GM23248 (cell line): ENCODE measurements at regions not wholly inside any gene's neighbourhood (a gene's known extent, or its start where the extent isn't known, plus 50 kb on each side); places are given as distances from the start of the nearest gene placed in this dataset.

ENCODE experiments used
- DNase-seq: peaks from one replicate; pipeline ENCODE4 v3.0.0-alpha.2; 2015
- H2AFZ ChIP-seq: fragments of 200-600 bp; sonication (generic); 2 replicates; pipeline ENCODE4 v1.6.1; 2016; ENCODE audit warnings: antibody characterized with exemption
- H3F3A ChIP-seq: fragments of 200-600 bp; sonication (generic); 2 replicates; pipeline ENCODE4 v1.6.1; 2016; ENCODE audit warnings: mild to moderate bottlenecking, antibody characterized with exemption, mixed run types; ENCODE audit not compliant: insufficient read depth
- H3K27ac ChIP-seq: fragments of 200-600 bp; sonication (generic); 2 replicates; pipeline ENCODE4 v1.5.1; 2016; ENCODE audit warnings: mild to moderate bottlenecking
- H3K27me3 ChIP-seq: fragments of 200-600 bp; sonication (generic); replicated peaks from 2 replicates; pipeline ENCODE4 v1.6.1; 2016; ENCODE audit warnings: mild to moderate bottlenecking; ENCODE audit not compliant: insufficient read depth
- H3K36me3 ChIP-seq: fragments of 200-600 bp; sonication (generic); 2 replicates; pipeline ENCODE4 v1.6.1; 2016; ENCODE audit warnings: low read depth, mild to moderate bottlenecking
- H3K4me1 ChIP-seq: fragments of 200-600 bp; sonication (generic); 2 replicates; pipeline ENCODE4 v1.6.1; 2016; ENCODE audit warnings: mild to moderate bottlenecking; ENCODE audit not compliant: insufficient read depth
- H3K4me2 ChIP-seq: fragments of 200-600 bp; sonication (generic); one replicate; pipeline ENCODE4 v1.6.1; 2016; ENCODE audit warnings: mild to moderate bottlenecking; ENCODE audit not compliant: unreplicated experiment
- H3K4me3 ChIP-seq: fragments of 200-600 bp; sonication (generic); 2 replicates; pipeline ENCODE4 v1.5.1; 2016; ENCODE audit warnings: mild to moderate bottlenecking
- H3K79me2 ChIP-seq: fragments of 200-600 bp; sonication (generic); 2 replicates; pipeline ENCODE4 v1.6.1; 2016; ENCODE audit warnings: mild to moderate bottlenecking; ENCODE audit not compliant: insufficient read depth
- H3K9ac ChIP-seq: fragments of 200-600 bp; sonication (generic); 2 replicates; pipeline ENCODE4 v1.6.1; 2016; ENCODE audit warnings: mild to moderate bottlenecking
- H3K9me2 ChIP-seq: fragments of 200-600 bp; sonication (generic); 2 replicates; pipeline ENCODE4 v1.6.1; 2016; ENCODE audit warnings: mixed run types, mild to moderate bottlenecking, moderate library complexity; ENCODE audit not compliant: insufficient read depth
- H3K9me3 ChIP-seq: fragments of 200-600 bp; sonication (generic); one replicate; pipeline ENCODE4 v1.6.1; 2017; ENCODE audit warnings: low read depth
- H4K20me1 ChIP-seq: fragments of 200-600 bp; sonication (generic); 2 replicates; pipeline ENCODE4 v1.6.0; 2016; ENCODE audit not compliant: insufficient read depth
- EZH2 ChIP-seq: fragments of 200-600 bp; sonication (generic); IDR thresholded peaks from 2 replicates; pipeline ENCODE4 v1.6.1; 2018; ENCODE audit warnings: antibody characterized with exemption, mild to moderate bottlenecking; ENCODE audit not compliant: insufficient read depth, poor library complexity, severe bottlenecking
- EZH2phosphoT487 ChIP-seq: fragments of 200-600 bp; sonication (generic); IDR thresholded peaks from 2 replicates; pipeline ENCODE4 v1.6.1; 2018; ENCODE audit warnings: antibody characterized with exemption, moderate library complexity, mild to moderate bottlenecking, low read depth; ENCODE audit not compliant: insufficient read depth
- WGBS, 2 experiments: methylation state at CpG; one replicate each; pipeline ENCODE4 v1.1.6; 2015 to 2017; ENCODE audit warnings: low lambda C conversion rate in 2 of 2, low coverage in 1 of 2; ENCODE audit errors: missing lambda C conversion rate in 2 of 2; 5-methylcytosine and 5-hydroxymethylcytosine counted together
- in situ Hi-C: fragments of 300-500 bp; cut with MboI; formaldehyde crosslinking; loops from 2 replicates; pipeline ENCODE4 v1.15.0; 2020

DNA sequence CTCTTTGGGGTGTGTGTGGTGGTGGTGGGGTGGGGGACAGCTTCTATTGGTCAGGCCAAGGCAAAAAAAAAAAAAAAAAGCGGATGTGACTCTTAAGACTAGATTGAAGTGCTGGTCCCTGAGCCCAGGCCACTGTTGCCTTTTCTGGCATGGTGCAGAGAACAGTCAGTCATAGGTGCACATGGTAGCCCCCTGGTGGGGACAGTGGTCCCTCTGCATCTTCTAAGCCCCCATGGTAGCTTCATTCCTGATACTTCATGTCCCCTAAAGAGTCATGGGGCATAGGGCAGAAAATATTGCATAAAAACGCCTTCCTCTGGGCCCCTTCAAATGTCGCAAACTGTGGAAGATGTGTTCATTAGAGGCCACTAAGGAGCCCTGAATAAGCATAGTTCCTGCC is 371.8 kb downstream of the NPHP4 start:
- H3K9me2 ChIP-seq = no peaks in the 10 kb centered on the region
- no peaks in the 10 kb centered on the region for H4K20me1 ChIP-seq
- H2AFZ ChIP-seq = no peak overlapping the region
- no peak overlapping the region for H3K9ac ChIP-seq
- H3K4me3 ChIP-seq = no peak overlapping the region
- no peak for TF ChIP-seq EZH2
- TF ChIP-seq EZH2phosphoT487 = no peak
- no peaks in the 10 kb centered on the region for H3K36me3 ChIP-seq
- H3K27ac ChIP-seq = no peak overlapping the region
- no peaks in the 10 kb centered on the region for H3K27me3 ChIP-seq
- H3F3A ChIP-seq = no peaks in the 10 kb centered on the region
- in situ Hi-C loops = no loop called here
- no peaks in the 10 kb centered on the region for H3K9me3 ChIP-seq
- no peak overlapping the region for H3K4me2 ChIP-seq
- H3K4me1 ChIP-seq = no peaks in the 10 kb centered on the region
- no peaks in the 10 kb centered on the region for H3K79me2 ChIP-seq
- DNase-seq = no peak
- 58 to 60% methylated on average over 3 of the region's 3 CpGs for WGBS, 2 experiments

GRCh38 chr1:5619469-5619868 is 372.8 kb downstream of the NPHP4 start:
- 0 to 25% methylated on average over 1 of the region's 1 CpG for WGBS, 2 experiments
- DNase-seq = no peak
- no peaks in the 10 kb centered on the region for H3K79me2 ChIP-seq
- no peaks in the 10 kb centered on the region for H3K9me3 ChIP-seq
- no peak overlapping the region for H3K9ac ChIP-seq
- H3K4me1 ChIP-seq = no peaks in the 10 kb centered on the region
- H3K9me2 ChIP-seq = no peaks in the 10 kb centered on the region
- no peak for TF ChIP-seq EZH2
- TF ChIP-seq EZH2phosphoT487 = no peak
- no peaks in the 10 kb centered on the region for H4K20me1 ChIP-seq
- in situ Hi-C loops = no loop called here
- no peaks in the 10 kb centered on the region for H3K36me3 ChIP-seq
- H3K4me3 ChIP-seq = no peak overlapping the region
- H3K4me2 ChIP-seq = no peak overlapping the region
- H3F3A ChIP-seq = no peaks in the 10 kb centered on the region
- no peaks in the 10 kb centered on the region for H3K27me3 ChIP-seq
- H3K27ac ChIP-seq = no peak overlapping the region
- H2AFZ ChIP-seq = no peak overlapping the region

DNA sequence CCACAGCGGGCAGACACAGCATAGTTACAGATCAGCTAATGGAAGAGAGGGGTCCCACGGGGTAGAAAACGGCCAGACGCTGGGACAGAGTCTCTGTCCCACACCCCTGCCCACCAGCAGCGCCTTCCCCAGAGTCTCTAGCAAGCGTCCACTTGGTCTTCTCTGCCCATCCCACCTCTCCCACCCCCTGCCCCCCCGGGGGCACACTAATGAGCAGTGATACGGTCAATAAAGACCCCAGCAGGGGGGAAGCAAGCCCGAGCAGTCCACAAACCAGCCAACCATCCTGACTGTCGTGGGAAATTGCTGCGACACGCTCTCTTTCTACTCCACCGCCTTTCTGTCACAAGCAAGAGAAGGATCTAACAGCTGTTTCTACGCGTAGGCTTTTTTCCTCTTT is 374.7 kb downstream of the NPHP4 start:
- Histone ChIP-seq H3K4me3 (no peak overlapping the region), H3K4me2 (no peak overlapping the region), H3K79me2 (no peaks in the 10 kb centered on the region), H3K9me2 (no peaks in the 10 kb centered on the region), H2AFZ (no peak overlapping the region), H3K27ac (no peak overlapping the region), H3K4me1 (no peaks in the 10 kb centered on the region), H3F3A (no peaks in the 10 kb centered on the region), H3K27me3 (no peaks in the 10 kb centered on the region), H3K36me3 (no peaks in the 10 kb centered on the region), H3K9me3 (no peaks in the 10 kb centered on the region), H3K9ac (no peak overlapping the region), H4K20me1 (no peaks in the 10 kb centered on the region)
- no peak for DNase-seq
- WGBS, 2 experiments = 51% methylated on average over 12 to 15 of the region's 15 CpGs
- in situ Hi-C loops = no loop called here
- TF ChIP-seq EZH2 (no peak), EZH2phosphoT487 (no peak)

- Histone ChIP-seq H3K27ac (no peak overlapping the region), H3K36me3 (no peaks in the 10 kb centered on the region), H3K4me3 (no peak overlapping the region), H3K27me3 (no peaks in the 10 kb centered on the region), H3K9me3 (no peaks in the 10 kb centered on the region), H3K9ac (no peak overlapping the region), H2AFZ (no peak overlapping the region), H3F3A (no peaks in the 10 kb centered on the region), H3K9me2 (no peaks in the 10 kb centered on the region), H3K79me2 (no peaks in the 10 kb centered on the region), H4K20me1 (no peaks in the 10 kb centered on the region), H3K4me2 (no peak overlapping the region), H3K4me1 (no peaks in the 10 kb centered on the region)
- DNase-seq = no peak
- in situ Hi-C loops = no loop called here
- TF ChIP-seq EZH2phosphoT487 (no peak), EZH2 (no peak)
- WGBS, 2 experiments = 38 to 47% methylated on average over 6 of the region's 6 CpGs
Measured at GRCh38 chr1:5617179-5617520, 375.1 kb downstream of the NPHP4 start.

DNA sequence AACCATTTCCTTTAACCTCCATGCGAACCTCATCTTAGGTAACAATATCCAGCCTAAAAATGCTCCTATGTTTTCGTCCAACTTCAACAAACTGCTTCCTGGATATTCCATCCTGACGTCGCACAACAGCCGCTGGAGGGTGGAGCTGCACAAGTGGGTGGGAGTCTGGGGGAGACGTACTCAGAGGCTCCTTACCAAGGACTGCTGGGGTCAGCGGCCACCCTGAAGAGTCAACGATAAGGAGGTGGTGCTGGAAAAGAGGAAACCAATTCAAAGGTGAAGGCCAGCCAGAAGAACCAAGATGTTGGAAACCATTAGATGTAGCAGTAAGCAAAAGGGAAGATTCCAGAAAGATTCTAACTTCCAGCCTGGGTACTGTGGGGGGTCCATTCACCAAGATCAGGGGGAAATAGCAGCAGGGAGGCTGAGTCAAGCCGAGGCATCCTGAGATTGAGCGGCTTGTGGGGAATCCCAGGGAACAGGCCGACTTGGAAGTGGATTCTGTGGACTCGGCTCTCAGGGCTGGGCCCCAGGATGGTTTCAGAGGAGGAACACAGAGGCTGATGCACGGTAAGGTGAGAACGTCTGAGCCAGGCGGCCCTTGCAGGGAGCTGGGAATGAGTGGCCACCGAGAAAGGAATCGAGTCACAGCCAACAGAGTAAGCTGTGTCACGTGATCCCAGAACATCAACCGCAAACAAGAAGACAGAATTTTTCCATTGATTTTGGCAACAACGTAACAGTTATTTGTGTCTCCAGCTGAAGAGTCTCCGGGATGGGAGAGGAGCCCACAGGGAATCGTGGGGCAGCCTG is 375.7 kb downstream of the NPHP4 start:
- TF ChIP-seq EZH2phosphoT487 (no peak), EZH2 (no peak)
- no peak overlapping the region for H3K27ac ChIP-seq
- H3K9me2 ChIP-seq = no peaks in the 10 kb centered on the region
- no peak overlapping the region for H3K4me2 ChIP-seq
- H3K9ac ChIP-seq = no peak overlapping the region
- no peak overlapping the region for H3K4me3 ChIP-seq
- in situ Hi-C loops = no loop called here
- no peaks in the 10 kb centered on the region for H3K79me2 ChIP-seq
- no peaks in the 10 kb centered on the region for H4K20me1 ChIP-seq
- H2AFZ ChIP-seq = no peak overlapping the region
- no peaks in the 10 kb centered on the region for H3K4me1 ChIP-seq
- DNase-seq = no peak
- H3K27me3 ChIP-seq = no peaks in the 10 kb centered on the region
- 60 to 61% methylated on average over 22 of the region's 22 CpGs for whole genome bisulfite sequencing, 2 experiments
- no peaks in the 10 kb centered on the region for H3K36me3 ChIP-seq
- no peaks in the 10 kb centered on the region for H3K9me3 ChIP-seq
- no peaks in the 10 kb centered on the region for H3F3A ChIP-seq
